Glomerular endothelial cell (primary cell): ENCODE measurements at regions not wholly inside any gene's neighbourhood (a gene's known extent, or its start where the extent isn't known, plus 50 kb on each side); places are given as distances from the start of the nearest gene placed in this dataset.
"Not testable (repeated sequence)": the region's sequence is repeated elsewhere in the genome, so short reads cannot be mapped to it uniquely, and the experiment has no call there.

Experiments
- DNase-seq: peaks from one replicate; pipeline ENCODE4 v3.0.0-alpha.2; 2011; ENCODE audit warnings: low read depth, low spot score; ENCODE audit errors: extremely low read depth

GRCh38 chr12:42935090-42935489, 345.5 kb upstream of the PRICKLE1 start:
- no peak for DNase-seq

- no peak for DNase-seq
Measured at GRCh38 chr12:42933461-42934081, 344.0 kb upstream of the PRICKLE1 start.

GRCh38 chr12:42932936-42933335, 343.4 kb upstream of the PRICKLE1 start:
- DNase-seq, result no peak

- no peak for DNase-seq
Measured at GRCh38 chr12:42926232-42926631, 336.7 kb upstream of the PRICKLE1 start.

GRCh38 chr12:42924482-42924881, 334.9 kb upstream of the PRICKLE1 start:
- DNase-seq, result no peak

DNA sequence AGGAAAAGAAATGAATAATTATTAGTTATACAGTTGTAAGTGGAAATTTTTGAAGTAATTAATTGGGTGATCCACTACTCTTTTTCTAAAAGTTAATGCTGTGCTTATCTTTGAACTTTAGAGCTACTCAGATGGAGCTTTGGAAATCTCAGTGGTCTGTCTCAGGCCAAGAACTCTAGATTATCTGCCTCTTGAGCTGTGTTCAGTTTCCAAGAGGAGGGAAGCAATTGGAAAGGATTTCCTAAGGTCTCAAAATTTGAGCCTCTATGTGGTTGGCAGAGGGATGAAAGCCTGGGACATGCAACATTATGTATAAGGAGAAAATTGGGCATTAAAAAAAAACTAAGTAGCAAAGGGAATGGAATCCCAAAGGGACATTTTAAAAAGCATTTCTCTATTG, 334.0 kb upstream of the PRICKLE1 start:
- no peak for DNase-seq

DNA sequence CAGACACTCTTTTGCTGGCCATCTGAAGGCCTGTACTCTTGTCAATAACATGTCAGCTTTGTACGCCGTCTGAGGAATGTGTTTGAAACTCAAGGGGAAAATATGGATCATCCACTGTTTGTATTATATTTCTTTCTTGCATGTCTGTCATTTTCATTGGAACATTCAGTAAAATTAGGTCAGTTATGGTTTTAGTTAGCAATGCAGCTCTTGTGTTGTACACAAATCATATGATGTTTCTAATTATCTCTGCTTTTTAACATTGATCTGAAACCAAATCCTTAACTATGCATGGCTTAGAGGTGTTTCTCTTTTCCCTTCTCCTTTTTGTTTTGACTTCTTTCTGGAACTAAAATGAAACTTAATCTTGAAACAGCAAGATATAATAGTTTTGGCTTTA, 333.6 kb upstream of the PRICKLE1 start:
- DNase-seq, result no peak

DNA sequence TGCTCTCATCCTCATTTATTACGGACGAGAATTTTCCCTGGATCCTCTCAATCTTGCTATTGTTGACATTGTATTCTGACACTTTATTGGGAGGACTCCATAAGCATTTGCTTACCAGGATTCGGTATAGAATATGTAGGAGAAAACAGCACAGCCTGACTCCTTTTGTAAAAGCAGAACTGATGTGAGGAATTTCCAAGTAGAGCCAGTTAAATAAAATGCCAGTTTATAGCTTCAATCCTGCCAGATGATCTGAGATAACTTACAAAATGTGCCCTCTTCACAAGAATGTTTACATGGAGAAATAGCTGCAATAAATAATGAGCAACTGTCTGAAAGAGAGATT, 332.9 kb upstream of the PRICKLE1 start:
- no peak for DNase-seq

GRCh38 chr12:42921741-42922504, 332.4 kb upstream of the PRICKLE1 start:
- DNase-seq, result no peak

DNA sequence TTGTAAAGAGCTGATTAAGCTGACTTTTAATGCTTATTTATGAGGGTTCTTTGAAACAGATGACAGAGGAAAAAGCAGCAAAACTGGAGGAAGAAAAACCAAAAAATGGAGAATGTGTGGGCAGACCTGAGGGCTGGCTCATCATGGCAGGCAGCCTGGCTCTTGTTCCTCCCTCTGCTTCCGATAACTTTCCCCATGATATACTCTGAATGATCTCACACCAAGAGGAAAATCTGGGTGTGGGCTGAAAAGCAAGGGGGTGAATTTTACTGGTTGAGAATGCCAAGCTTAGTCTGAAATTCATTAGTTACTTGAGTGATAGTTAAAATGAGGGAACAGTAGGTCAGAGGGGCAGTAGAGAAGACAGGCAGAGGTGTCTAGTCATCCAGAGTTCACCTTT, 330.1 kb upstream of the PRICKLE1 start:
- DNase-seq, result no peak

GRCh38 chr12:42918443-42918842, 328.9 kb upstream of the PRICKLE1 start:
- no peak for DNase-seq

DNA sequence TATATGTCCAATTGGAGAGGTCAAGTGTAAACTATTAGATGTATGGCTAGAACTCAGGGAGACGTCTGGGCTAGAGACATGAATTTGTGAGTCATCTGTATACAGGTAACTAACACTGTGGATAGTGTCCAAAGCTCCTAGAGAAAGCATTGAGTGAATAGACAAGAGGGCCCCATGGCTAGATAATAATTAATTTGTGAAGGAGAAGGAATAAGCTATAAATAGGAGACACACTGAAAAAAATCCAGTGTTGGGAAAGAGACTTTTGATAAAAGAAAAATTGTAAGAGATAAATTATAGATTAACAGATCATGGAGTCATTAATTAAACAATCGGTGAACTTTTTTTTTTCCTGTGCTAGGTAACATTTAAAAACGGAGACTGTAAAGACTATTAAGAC, 326.6 kb upstream of the PRICKLE1 start:
- DNase-seq, result no peak

DNA sequence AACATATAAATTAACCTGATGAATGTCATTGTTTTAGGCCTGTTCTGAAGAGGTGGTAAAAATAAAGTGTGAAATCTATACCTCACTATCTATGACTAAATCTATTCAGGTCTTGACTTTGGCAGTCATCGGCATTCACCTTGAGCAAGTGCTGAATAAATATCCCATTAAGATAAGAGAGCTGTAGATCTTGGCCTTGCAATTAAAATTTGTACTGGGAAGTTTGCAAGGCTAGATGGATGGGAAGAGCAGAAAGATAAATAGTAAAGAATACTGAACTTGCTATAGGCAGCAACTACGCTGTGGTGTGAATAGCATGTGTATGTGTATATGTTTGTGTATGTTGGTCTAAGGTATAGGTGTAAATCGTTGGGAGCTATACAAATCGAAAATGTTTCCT, 325.9 kb upstream of the PRICKLE1 start:
- DNase-seq, result no peak

GRCh38 chr12:42912367-42912766, 322.8 kb upstream of the PRICKLE1 start:
- DNase-seq, result no peak

GRCh38 chr12:42910656-42911055, 321.1 kb upstream of the PRICKLE1 start:
- DNase-seq, result no peak

DNA sequence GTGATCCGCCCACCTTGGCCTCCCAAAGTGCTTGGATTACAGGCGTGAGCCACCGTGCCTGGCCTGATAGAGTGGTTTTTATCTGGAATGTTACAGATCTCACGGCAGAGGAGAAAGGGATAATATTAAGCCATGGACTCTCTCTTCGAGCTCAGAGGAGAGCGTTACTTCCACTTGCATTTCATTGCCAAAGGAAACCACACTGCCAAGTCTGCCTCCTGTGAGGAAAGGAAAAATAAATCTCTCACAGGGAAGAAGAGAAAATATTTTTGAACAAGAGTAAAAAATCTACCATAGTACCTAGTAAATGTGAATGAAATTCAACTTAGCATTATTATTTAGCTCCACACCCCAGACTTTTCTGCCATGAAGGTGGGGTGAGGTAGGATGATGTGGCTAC, 319.2 kb upstream of the PRICKLE1 start:
- no peak for DNase-seq

GRCh38 chr12:42906801-42907200, 317.3 kb upstream of the PRICKLE1 start:
- not testable (repeated sequence) for DNase-seq

DNA sequence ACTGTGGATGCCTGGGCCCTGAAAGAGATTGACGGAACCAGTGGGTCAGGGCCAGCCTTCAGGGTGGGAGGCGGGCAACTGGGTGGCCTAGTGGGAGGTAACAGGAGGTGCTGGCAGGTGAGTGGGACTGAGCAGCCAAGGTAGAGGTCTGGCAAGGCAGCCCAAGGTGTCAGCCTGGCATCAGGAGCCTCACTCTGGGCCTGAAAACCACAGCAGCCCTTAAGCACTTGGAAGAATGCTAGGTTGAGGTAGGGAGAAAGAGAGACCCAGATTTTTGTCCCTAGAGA, 315.8 kb upstream of the PRICKLE1 start:
- no peak for DNase-seq

DNA sequence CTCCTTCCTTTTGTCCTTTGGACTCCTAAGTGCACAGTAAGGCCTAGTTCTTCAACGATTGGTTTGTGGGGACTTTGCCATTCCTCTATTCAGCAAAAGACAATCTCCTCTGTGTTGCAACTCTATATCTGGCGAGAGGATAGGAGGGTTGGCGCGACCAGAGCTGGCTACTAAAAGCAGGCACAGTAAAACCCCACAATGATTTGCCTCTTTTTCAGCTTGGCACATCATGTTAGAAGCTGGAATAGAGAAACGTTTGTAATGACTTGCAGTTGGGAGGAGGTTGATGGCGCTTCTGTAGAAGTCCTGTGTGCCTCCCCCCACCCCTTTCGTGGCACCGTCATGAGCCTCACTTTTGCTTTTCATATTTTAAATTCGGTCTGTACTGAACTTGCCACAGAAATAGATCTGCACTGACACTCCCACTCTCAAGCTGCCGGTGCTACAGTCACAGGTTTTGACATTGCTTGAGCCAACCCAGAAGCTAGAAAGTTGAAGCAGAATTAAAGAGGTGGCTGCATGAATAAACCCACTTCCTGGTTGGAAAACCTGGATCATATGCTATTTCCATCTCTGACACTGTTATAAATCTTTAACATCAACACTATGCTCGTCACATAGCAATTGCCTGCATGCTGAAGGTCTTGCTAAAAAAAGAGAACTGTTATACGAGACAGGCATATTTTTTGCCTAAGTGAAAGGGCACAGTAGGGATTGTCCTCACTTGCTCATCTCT, 315.3 kb upstream of the PRICKLE1 start:
- no peak for DNase-seq

DNA sequence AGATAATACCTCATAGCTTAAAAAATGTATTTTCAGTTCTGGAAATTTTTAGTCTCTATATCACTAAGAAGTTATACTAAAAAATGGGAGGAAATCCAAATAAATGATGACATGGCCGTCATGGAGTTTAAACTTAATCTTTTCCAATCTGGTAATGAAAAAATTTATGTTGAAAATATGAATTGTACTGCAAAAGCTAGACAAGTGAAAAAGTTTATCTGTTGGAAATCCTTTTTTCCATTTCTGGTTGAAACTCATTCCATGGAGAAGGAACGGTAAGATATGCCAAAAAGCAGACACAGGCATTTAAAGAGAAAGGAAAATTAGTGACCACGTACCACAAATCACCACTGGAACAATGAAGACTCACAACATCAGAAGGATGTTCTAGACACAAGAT, 314.2 kb upstream of the PRICKLE1 start:
- DNase-seq, result no peak

- DNase-seq, result no peak
Measured at GRCh38 chr12:42902001-42902400, 312.5 kb upstream of the PRICKLE1 start.

DNA sequence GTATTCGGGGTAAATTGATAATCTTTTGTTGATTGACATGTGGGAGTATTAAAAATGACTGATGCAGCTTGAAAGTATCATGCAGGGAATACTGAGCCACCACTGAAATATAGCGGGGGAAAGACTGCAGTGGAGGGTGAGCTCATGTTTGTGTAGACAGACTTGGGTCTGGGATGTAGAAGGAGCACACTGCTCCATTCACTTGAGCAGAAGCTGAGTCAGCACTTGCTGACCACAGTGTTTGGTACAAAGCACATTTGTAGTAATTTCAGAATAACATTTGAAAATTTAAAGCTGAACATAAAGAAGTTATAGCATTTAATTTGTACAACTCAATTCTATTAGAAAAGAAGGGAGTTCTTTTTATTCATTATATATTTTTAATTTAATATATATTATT, 304.3 kb upstream of the PRICKLE1 start:
- no peak for DNase-seq
